ENCODE measurements at regions not wholly inside any gene's neighbourhood (a gene's known extent, or its start where the extent isn't known, plus 50 kb on each side); places are given as distances from the start of the nearest gene placed in this dataset.

- Histone ChIP-seq H3K4me3 (no peak overlapping the region), H3K27me3 (no peaks in the 10 kb centered on the region), H3K27ac (no peak overlapping the region), H3K9me3 (no peaks in the 10 kb centered on the region), H3K36me3 (ENCODE audit: low read depth, missing control alignments) (no peaks in the 10 kb centered on the region), H3K4me1 (no peaks in the 10 kb centered on the region)
- intact Hi-C loops (cut with DNase I; ENCODE audit: low total_unique reads) = no loop called here
- 82 to 92% methylated on average over 4 of the region's 4 CpGs for WGBS, 2 donors
- no peak for TF ChIP-seq POLR2A (IDR thresholded peaks at IDR 0.05)
- TF ChIP-seq, protein P1, sequence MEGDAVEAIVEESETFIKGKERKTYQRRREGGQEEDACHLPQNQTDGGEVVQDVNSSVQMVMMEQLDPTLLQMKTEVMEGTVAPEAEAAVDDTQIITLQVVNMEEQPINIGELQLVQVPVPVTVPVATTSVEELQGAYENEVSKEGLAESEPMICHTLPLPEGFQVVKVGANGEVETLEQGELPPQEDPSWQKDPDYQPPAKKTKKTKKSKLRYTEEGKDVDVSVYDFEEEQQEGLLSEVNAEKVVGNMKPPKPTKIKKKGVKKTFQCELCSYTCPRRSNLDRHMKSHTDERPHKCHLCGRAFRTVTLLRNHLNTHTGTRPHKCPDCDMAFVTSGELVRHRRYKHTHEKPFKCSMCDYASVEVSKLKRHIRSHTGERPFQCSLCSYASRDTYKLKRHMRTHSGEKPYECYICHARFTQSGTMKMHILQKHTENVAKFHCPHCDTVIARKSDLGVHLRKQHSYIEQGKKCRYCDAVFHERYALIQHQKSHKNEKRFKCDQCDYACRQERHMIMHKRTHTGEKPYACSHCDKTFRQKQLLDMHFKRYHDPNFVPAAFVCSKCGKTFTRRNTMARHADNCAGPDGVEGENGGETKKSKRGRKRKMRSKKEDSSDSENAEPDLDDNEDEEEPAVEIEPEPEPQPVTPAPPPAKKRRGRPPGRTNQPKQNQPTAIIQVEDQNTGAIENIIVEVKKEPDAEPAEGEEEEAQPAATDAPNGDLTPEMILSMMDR (IDR thresholded peaks at IDR 0.05) = no peak
- DNase-seq = no peak
These were observed 52.7 kb upstream of the HIF1A start for GRCh38 chr14:61642614-61642982.

DNA sequence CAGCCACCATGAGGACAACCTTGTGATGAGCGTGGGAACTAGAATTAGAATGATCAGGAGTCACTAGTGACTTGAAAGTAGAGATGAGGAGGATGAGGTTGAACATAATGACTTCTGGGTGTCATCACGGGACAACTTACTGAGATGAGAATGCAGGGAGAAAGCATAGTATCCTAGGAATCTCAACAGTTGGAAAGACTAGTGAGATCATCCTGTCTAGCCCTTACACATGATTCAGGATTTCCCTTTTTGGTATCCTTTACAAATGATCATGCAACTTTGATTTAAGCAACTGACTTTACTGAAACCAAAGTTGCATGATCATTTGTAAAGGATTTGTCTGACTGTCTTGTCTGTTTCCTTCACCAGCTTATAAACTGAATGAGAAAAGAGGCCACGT is 51.8 kb upstream of the HIF1A start:
- Histone ChIP-seq H3K27me3 (no peaks in the 10 kb centered on the region), H3K27ac (no peak overlapping the region), H3K4me1 (no peaks in the 10 kb centered on the region), H3K36me3 (ENCODE audit: low read depth, missing control alignments) (no peaks in the 10 kb centered on the region), H3K4me3 (no peak overlapping the region), H3K9me3 (no peaks in the 10 kb centered on the region)
- 84 to 96% methylated on average over 3 of the region's 3 CpGs for WGBS, 2 donors
- DNase-seq = no peak
- TF ChIP-seq POLR2A (IDR thresholded peaks at IDR 0.05) = no peak
- TF ChIP-seq, protein P1 (IDR thresholded peaks at IDR 0.05) = no peak
- intact Hi-C loops (cut with DNase I; ENCODE audit: low total_unique reads) = no loop called here

DNA sequence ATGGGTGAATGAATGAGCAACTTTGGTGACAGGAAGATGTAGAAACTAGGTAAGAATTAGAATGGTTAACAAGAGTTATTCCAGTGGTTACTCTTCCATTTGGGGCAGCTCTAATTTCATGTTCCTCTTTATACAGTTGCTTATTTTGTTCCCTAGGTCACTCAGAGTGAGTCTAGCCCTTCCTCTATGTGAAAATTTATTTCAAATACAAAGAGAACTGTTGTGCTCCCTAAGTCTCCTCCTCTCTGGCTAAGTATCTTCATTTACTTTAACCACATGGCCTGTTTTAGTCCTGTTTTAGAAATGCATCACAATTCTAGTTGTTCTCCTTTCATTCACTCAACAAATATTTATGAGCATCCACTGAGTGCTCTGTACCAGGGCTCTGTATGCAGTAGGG is 51.1 kb upstream of the HIF1A start:
- no peak overlapping the region for H3K4me3 ChIP-seq
- intact Hi-C loops (cut with DNase I; ENCODE audit: low total_unique reads) = no loop called here
- H3K4me1 ChIP-seq = no peaks in the 10 kb centered on the region
- no peak for DNase-seq
- no peaks in the 10 kb centered on the region for H3K36me3 ChIP-seq (ENCODE audit: low read depth, missing control alignments)
- H3K9me3 ChIP-seq = no peaks in the 10 kb centered on the region
- H3K27me3 ChIP-seq = no peaks in the 10 kb centered on the region
- TF ChIP-seq, protein P1 (IDR thresholded peaks at IDR 0.05) = no peak
- no peak for TF ChIP-seq POLR2A (IDR thresholded peaks at IDR 0.05)
- no peak overlapping the region for H3K27ac ChIP-seq

DNA sequence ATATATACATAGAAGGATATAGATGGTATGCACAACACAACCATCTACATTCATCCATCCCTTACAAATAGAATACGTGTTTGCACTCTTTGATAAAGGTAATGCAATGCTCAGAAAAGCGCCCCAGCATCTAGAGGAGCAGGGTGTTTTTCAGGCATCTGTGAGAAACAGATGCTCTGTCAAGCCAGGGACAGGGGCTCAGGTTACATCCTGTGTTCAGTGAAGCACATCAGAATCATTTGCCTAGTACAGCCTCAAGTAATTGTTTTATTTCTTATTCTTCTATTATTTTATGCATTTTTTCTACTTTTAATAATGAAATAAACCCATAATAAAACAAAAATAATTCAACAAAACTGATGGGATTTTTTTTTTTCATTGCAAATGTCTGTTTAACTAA is 50.5 kb upstream of the HIF1A start:
- TF ChIP-seq, protein P1 (IDR thresholded peaks at IDR 0.05) = no peak
- TF ChIP-seq POLR2A (IDR thresholded peaks at IDR 0.05) = no peak
- no peak for DNase-seq
- WGBS, 2 donors = 43 to 63% methylated on average over 2 of the region's 2 CpGs

GRCh38 chr14:61645247-61645646 is 50.1 kb upstream of the HIF1A start:
- no peaks in the 10 kb centered on the region for H3K4me1 ChIP-seq
- DNase-seq = no peak
- TF ChIP-seq, protein P1 (IDR thresholded peaks at IDR 0.05) = no peak
- no peak for TF ChIP-seq POLR2A (IDR thresholded peaks at IDR 0.05)
- no peaks in the 10 kb centered on the region for H3K36me3 ChIP-seq (ENCODE audit: low read depth, missing control alignments)
- no peaks in the 10 kb centered on the region for H3K9me3 ChIP-seq
- no peak overlapping the region for H3K27ac ChIP-seq
- intact Hi-C loops (cut with DNase I; ENCODE audit: low total_unique reads) = no loop called here
- H3K27me3 ChIP-seq = no peaks in the 10 kb centered on the region
- no peak overlapping the region for H3K4me3 ChIP-seq

More for the DNA sequence above, 50.5 kb upstream of the HIF1A start:
- intact Hi-C loops (cut with DNase I; ENCODE audit: low total_unique reads) = no loop called here
- Histone ChIP-seq H3K4me3 (no peak overlapping the region), H3K9me3 (no peaks in the 10 kb centered on the region), H3K4me1 (no peaks in the 10 kb centered on the region), H3K36me3 (ENCODE audit: low read depth, missing control alignments) (no peaks in the 10 kb centered on the region), H3K27ac (no peak overlapping the region), H3K27me3 (no peaks in the 10 kb centered on the region)

All from testis (tissue), 2 donors.